K562 (cell line): ENCODE measurements at regions not wholly inside any gene's neighbourhood (a gene's known extent, or its start where the extent isn't known, plus 50 kb on each side); places are given as distances from the start of the nearest gene placed in this dataset.

Experiments used
- CAMTA2 ChIP-seq: fragments of 250-450 bp; sonication (Bioruptor Pico); conservative IDR thresholded peaks from 2 replicates; pipeline ENCODE4 v1.5.1; 2022
- EHMT2 ChIP-seq: fragments of 450-650 bp; IDR thresholded peaks from 2 replicates; pipeline ENCODE4 v1.6.1; 2018; ENCODE audit warnings: antibody characterized with exemption
- GATAD2A ChIP-seq: fragments of 450-650 bp; IDR thresholded peaks from 2 replicates; pipeline ENCODE4 v1.6.1; 2017
- IFI16 ChIP-seq: fragments of 250-450 bp; sonication (Bioruptor Pico); IDR thresholded peaks from 2 replicates; pipeline ENCODE4 v2.1.2; 2022; ENCODE audit warnings: mild to moderate bottlenecking, inconsistent platforms
- NR1H2 ChIP-seq: sonication (generic); formaldehyde crosslinking; IDR thresholded peaks from 2 replicates; pipeline ENCODE4 v1.4.0; 2020; ENCODE audit warnings: mild to moderate bottlenecking, missing genetic modification reagents
- PREB ChIP-seq: sonication (generic); formaldehyde crosslinking; IDR thresholded peaks from 2 replicates; pipeline ENCODE4 v1.8.1; 2023; ENCODE audit warnings: mild to moderate bottlenecking, missing genetic modification reagents
- RBBP5 ChIP-seq: fragments of 200-600 bp; sonication (generic); IDR thresholded peaks from 2 replicates; pipeline ENCODE4 v1.6.1; 2012; ENCODE audit warnings: borderline replicate concordance, mild to moderate bottlenecking, low read length, control low read depth, inconsistent platforms; ENCODE audit not compliant: insufficient read depth, poor library complexity, severe bottlenecking
- RBM22 ChIP-seq: fragments of 200-400 bp; formaldehyde crosslinking; IDR thresholded peaks from 2 replicates; pipeline ENCODE4 v1.6.1; 2018; ENCODE audit warnings: low read length, low read depth; ENCODE audit not compliant: poor library complexity, severe bottlenecking
- SMC3 ChIP-seq: conservative IDR thresholded peaks from 2 replicates; pipeline ENCODE4 v1.6.1; 2011; ENCODE audit warnings: low read depth, low read length, improper control_type of control experiment; ENCODE audit not compliant: insufficient read depth
- ZKSCAN8 ChIP-seq: fragments of 200-800 bp; sonication (Bioruptor generic); IDR thresholded peaks from 2 replicates; pipeline ENCODE4 v1.6.1; 2016; ENCODE audit warnings: missing genetic modification characterization, missing compliant biosample characterization
- ZNF143 ChIP-seq: sonication (generic); formaldehyde crosslinking; IDR thresholded peaks from 2 replicates; pipeline ENCODE4 v1.9.0; 2022; ENCODE audit warnings: mild to moderate bottlenecking, missing genetic modification reagents
- ZNF175 ChIP-seq: fragments of 200-800 bp; sonication (Bioruptor generic); IDR thresholded peaks from 2 replicates; pipeline ENCODE4 v1.6.1; 2016; ENCODE audit warnings: low read depth, mild to moderate bottlenecking, missing genetic modification characterization, missing compliant biosample characterization
- ZNF431 ChIP-seq: sonication (generic); formaldehyde crosslinking; IDR thresholded peaks from 2 replicates; pipeline ENCODE4 v1.8.0; 2022; ENCODE audit warnings: mild to moderate bottlenecking, missing genetic modification reagents
- TF ChIP-seq, protein P1 (sequence below): fragments of 450-650 bp; IDR thresholded peaks from 2 replicates; pipeline ENCODE4 v1.6.1; 2017; ENCODE audit warnings: antibody characterized with exemption
- TF ChIP-seq, protein P2 (sequence below): fragments of 250-450 bp; sonication (Bioruptor Pico); IDR thresholded peaks from 2 replicates; pipeline ENCODE4 v1.8.0; 2022; ENCODE audit warnings: moderate library complexity, mild to moderate bottlenecking, inconsistent platforms

GRCh38 chr1:25037174-25038074, 107.3 kb upstream of the RUNX3 start (continued):
- TF ChIP-seq, protein P1, sequence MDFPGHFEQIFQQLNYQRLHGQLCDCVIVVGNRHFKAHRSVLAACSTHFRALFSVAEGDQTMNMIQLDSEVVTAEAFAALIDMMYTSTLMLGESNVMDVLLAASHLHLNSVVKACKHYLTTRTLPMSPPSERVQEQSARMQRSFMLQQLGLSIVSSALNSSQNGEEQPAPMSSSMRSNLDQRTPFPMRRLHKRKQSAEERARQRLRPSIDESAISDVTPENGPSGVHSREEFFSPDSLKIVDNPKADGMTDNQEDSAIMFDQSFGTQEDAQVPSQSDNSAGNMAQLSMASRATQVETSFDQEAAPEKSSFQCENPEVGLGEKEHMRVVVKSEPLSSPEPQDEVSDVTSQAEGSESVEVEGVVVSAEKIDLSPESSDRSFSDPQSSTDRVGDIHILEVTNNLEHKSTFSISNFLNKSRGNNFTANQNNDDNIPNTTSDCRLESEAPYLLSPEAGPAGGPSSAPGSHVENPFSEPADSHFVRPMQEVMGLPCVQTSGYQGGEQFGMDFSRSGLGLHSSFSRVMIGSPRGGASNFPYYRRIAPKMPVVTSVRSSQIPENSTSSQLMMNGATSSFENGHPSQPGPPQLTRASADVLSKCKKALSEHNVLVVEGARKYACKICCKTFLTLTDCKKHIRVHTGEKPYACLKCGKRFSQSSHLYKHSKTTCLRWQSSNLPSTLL = no peak
- TF ChIP-seq ZNF175 (CRISPR knock-in tag) (no peak), CAMTA2 (CRISPR knock-in tag) (no peak), EHMT2 (no peak), RBBP5 (no peak), IFI16 (CRISPR knock-in tag) (no peak), ZNF143 (CRISPR knock-in tag) (no peak), SMC3 (peak; percentile 57), NR1H2 (CRISPR knock-in tag) (no peak), ZNF431 (CRISPR knock-in tag) (no peak), ZKSCAN8 (CRISPR knock-in tag) (peak; percentile 66; the same call in 1 of the 2 replicates), PREB (CRISPR knock-in tag) (no peak), GATAD2A (no peak), RBM22 (no peak)
- TF ChIP-seq, protein P2, sequence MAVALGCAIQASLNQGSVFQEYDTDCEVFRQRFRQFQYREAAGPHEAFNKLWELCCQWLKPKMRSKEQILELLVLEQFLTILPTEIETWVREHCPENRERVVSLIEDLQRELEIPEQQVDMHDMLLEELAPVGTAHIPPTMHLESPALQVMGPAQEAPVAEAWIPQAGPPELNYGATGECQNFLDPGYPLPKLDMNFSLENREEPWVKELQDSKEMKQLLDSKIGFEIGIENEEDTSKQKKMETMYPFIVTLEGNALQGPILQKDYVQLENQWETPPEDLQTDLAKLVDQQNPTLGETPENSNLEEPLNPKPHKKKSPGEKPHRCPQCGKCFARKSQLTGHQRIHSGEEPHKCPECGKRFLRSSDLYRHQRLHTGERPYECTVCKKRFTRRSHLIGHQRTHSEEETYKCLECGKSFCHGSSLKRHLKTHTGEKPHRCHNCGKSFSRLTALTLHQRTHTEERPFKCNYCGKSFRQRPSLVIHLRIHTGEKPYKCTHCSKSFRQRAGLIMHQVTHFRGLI (CRISPR knock-in tag) = 0 out of 2 replicates have a peak, but pooled peaks have one; percentile 14
